ENCODE measurements at regions not wholly inside any gene's neighbourhood (a gene's known extent, or its start where the extent isn't known, plus 50 kb on each side); places are given as distances from the start of the nearest gene placed in this dataset.

DNA sequence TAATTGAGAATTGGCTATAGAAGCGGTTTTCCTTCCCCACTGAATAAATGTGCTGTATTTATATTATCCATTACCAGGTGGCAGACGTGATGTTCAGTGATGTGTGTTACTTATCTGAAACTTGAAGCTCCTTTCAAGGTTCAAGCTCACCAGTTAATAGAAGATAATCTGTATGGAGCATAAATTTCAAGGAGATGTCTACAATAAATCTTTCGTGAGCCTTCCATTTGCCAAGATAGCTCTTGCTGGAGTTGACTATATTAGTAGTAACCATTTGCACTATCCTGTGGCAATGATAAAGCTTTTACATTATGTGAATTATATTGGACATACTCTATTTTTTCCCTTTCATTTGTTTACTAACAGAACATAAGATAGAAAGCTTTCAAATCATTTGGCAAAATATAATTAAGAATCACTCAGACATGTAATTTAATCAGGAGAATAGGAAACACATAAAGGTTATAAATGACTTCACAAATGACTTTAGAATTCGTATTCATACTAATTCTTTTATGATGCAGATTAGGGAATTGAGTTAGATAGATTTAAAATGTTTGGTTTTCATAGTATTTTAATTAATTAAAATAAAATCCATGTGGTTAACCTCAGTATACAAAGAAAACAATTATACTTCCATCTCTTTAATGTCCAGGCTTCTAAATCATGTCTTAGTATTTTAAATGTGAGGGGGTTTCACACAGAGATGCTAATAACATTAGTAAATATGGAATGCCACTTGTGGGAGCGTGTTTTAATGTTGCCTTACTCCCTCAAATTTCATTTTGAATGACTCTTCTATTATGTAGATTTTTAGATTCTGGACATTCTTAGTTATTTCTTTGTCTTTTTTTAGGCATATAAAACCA is 664.4 kb upstream of the CDH8 start:
- DNase-seq (ENCODE audit: low read depth) = no peak

DNA sequence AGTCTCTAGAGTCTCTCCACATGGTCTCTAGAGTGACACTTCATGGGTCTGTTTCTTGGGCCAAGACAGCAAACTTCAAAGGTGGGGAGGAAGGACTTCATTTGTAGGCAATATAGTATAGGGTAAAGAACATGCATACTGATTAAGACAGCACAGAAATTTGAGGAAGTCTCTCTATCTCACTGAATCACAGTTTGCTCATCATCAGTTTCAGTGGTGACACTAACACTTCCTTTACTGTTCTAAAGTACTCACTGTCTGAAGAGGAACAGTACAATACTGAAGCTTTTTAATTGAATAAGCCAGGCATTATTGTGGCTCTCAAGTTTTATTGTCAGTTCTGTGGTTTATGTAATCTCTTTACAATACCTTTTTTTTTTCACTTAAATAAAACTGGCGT is 656.4 kb upstream of the CDH8 start:
- no peak for DNase-seq (ENCODE audit: low read depth)

DNA sequence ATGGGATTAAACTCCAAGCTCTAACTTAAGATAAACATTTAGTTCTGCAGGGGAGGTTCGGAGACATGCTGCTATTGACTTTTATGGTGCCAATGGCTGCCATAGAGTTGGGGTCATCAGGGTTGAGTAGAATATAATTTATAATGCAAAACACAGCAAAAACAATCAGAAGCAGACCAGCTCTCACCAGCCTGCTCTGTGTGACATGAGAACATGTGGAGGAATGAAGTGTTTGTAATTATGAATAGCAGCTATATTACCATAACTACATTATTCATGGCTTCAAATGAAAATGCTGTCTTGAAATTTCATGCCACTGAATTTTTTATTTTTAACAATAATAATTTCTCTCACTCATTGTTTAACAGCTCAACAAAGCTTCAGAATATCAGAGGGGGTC is 645.6 kb upstream of the CDH8 start:
- DNase-seq (ENCODE audit: low read depth) = no peak

DNA sequence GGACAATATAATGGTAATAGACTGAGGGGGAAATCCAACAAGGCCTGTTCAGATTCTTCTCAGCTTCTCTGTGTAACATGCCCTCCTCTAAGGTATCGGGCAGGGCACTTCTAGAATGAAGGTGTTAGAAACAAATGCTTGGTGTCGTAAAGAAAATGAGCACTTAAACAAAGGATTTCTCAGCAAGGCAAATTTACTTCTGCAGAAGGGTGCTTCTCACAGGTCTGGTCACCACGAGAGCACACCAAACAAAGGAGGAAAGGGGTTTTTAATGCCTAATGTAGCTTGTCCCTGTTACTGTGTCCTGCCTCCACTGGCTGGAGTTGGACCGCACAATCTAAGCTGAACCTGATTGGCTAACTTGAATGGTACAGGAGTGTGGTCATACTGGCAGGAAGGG is 642.6 kb upstream of the CDH8 start:
- DNase-seq (ENCODE audit: low read depth) = no peak

DNA sequence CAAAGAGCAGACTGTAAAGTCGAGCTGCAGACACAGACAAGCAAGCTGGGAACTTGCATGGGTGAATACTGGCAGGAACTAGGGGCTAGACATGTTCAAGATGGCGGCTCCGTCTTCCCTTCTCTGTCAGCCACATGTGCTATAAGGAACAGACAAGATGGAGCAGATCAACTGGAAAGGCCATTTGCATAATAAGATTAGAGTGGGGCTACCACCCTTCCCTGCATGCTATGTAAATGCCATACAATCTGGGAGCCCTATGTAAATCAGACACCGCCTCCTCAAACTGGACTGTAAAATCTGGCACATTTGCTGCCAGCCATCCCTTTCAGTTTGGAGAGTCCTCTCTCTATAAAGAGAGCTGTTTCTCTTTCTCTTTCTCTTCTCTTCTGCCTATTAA is 640.1 kb upstream of the CDH8 start:
- DNase-seq (ENCODE audit: low read depth) = no peak

DNA sequence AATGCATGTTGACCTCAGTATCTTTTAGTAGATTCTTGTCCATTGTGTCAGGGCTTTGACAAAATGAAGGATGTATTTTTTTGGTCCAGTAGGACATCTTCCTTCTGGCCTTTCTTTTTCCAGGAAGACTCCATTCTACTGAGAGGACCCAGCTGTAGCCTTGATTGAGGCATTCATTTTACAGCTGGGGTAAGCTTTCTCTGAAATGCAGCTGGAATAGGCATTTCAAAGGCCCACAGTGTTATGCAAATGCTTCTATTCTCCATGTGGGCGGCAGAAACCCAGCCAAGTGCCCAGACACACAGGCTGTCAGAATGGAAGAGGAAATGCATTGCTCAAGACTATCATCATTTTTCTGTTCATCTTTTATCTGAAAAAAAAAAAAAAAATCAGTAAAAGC is 629.0 kb upstream of the CDH8 start:
- DNase-seq (ENCODE audit: low read depth) = no peak

DNA sequence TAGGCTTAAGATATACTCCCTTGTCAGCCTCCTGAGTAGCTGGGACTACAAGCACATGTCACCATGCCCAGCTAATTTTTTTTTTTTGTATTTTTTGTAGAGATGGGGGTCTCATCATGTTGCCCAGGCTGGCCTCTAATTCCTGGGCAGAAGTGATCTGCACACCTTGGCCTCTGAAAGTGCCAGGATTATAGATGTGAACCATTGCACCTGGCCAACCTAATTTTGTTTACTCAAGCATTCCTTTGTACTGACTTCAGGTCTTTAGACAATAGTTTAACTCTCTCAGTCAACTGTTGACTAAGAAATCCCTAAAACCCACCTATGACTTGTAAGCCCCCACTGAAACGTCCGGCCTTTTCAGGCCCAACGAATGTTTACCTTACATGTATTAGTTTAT is 628.3 kb upstream of the CDH8 start:
- no peak for DNase-seq (ENCODE audit: low read depth)

DNA sequence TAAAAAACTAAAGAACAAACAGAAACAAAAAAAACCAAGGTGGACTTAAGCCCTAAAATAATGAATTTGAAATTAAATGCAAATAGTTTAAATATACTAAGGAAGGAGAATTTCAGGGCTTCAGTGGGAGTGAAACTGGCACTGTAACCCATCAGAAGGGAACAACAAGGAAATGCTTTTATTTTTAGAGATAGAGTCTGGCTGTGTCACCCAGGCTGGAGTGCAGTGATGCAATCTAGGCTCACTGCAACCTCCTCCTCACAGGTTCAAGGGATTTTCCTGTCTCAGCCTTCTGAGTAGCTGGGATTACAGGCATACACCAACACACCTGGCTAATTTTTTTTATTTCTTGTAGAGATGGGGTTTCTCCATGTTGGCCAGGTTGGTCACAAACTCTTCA is 625.2 kb upstream of the CDH8 start:
- no peak for DNase-seq (ENCODE audit: low read depth)

DNA sequence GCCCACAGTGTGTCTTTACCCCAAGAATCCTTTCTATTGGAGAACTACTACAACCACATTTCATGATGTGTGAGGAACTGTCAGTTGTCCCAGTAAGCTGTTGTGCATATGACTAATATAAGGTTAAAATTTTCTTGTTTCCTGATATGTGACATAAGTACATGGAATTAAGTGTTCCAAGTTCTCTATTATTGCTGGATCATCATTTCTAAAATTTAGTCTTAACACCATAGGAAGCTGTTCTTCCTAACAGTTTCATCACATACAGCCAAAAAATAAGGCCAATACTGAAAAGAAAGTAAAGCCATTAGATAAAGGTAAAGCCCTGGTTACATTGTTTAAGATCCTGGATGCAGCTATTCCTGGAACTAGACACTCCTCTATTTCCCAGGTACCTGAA is 620.9 kb upstream of the CDH8 start:
- DNase-seq (ENCODE audit: low read depth) = no peak

DNA sequence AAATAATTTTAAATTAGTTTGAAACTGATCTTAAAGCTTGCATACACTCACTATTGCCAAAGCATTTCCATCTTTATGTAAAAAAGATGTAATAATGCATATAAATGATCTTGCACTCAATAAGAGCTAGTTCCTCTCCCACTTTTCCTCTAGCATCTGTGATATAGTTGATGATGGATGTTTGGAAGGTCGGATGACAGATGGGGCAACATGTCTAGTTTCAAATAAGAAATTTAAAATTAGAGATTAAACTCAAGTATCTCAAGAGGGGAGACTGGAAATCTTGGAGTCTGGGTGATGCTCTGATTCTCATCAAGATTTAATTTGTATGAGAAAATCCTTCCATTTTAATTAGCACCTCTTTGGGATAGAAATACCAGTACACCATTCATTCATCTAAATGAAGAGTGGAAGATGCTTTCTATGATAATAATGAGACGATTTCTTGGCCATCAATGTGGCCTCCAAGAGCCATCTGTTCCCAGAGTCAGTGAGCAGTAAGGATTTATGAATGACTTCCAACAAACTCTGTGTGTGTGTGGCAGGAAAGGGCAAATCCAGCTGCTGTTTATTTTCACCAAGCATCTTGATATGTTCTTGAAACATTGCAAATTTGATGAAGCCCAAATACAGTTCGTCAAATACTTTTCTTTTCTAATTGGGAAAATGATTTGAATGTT is 616.3 kb upstream of the CDH8 start:
- no peak for DNase-seq (ENCODE audit: low read depth)

DNA sequence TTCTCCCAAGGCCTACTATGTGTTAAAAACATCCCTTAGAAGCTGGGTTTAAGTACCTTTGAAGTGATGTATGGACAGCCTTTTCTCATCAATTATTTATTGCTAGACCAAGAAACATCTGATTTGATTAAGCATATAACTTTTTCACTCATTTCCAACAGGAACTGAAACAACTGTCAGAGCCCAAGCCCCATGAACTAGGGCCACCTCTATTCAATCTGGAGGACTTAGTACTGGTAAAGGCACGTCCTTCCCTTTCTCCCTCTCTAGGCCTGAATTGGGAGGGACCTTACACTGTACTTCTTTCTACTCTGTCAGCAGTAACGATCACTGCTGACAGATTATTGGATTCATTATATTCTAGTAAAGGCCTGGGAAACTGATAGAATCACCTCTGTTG is 612.0 kb upstream of the CDH8 start:
- no peak for DNase-seq (ENCODE audit: low read depth)

DNA sequence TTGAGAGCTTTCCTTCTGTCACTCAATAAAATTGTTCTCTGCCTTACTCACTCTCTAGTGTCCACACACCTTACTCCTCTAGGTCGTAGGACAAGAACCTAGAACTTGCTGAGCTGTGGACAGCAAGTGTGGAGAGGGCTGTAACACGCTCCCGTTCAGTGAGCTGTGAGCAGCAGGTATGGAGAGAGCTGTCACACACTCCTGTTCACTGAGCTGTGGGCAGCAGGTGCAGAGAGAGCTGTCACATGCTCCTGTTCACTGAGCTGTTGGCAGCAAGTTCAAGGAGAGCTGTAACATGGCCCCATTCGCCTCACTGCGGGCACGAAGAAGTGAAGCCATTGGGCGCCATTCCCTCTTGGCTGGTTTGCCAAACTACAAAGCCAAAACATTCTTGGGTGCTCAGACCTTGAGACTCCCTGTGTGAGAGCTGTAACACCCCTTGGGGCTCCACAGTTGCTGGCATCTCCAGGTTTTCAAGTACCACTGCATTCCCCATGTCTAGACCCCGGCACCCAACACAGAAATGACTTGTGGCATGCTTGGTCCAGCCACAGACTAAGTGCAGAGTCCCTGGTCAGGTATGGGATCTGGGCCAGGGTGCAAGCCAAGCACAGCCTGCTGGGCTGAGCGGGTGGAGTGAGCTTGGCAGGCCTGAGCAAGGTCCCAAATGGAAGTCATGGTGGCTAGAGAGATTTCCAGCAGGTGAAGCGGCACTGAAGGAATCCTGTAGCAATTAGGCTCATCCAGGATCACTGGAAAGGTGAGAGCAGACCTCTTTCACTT is 608.0 kb upstream of the CDH8 start:
- no peak for DNase-seq (ENCODE audit: low read depth)

DNA sequence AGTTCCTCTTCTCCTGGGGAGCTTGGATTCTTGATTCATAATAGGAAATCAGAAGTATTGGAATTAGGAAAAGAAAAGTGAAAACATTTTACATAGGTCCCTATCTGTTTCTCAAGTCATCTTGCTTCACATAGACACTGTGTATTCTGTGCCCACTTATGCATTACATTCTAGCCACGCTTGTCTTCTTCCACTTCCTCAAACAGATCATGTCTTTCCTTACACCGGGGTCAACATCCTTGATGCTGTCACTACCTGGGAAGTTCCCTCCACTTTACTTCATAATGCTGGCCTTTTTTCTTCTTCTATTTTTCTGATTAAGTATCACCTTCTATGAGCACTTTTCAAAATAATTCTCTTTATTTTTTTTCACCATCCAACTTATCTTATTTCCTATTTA is 606.4 kb upstream of the CDH8 start:
- no peak for DNase-seq (ENCODE audit: low read depth)

DNA sequence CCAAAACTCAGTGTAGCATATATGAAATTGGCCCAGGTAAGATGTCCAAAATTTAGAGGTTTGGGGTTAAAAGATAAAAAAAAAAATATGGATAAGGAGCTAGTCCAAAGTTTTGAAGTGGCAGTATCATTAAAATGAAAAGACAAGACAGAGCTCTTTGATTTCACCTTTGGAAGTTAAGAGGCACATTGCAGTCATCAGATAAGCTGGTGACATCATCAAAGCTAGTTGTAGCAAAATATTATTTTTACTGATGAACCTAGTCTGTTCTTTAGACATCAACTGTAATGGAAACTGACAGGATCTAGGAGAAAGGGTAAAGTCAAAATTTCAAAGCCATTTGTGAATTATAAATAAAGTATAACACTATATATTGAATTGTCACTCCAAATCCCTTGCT is 603.7 kb upstream of the CDH8 start:
- no peak for DNase-seq (ENCODE audit: low read depth)

DNA sequence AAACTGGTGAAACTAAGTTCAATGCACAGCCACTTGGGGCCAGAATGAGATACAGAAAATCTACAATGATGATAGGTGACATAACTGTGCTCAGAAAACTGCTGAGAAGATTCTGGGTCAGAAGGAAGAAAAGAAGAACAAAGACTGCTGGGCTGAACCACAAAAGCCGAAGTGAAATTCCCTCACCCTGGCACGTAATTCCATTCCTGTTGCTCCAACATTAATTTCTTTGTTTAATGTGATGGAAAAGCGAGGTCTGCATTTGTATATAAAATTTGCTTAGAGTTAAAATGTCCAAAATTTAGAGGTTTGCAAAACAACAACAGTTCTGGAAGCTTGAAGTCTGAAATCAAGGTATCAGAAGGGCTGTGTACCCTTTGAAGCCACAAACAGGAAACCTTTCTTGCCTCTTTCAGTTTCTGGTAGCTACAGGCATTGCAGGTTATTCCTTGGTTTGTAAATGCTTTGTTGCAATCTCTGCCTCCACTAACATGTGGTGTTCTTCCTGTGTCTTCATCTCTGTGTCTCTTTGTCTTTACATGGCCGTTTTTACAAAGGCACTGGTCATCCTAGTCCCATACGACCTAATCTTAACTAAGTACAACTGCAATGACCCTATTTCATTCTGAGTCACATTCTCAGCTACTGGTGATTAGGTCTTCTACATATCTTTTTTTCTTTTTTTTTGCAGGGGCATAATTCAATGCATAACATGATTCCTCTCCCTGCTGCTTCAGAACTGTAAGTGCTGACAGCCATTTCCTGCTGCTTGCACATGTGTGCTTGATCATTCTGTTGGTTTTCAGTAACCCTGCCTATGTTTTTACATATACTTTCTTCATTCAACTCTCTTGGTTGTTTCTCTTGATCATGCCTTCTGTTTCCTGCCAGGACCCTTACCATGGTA is 603.0 kb upstream of the CDH8 start:
- no peak for DNase-seq (ENCODE audit: low read depth)

DNA sequence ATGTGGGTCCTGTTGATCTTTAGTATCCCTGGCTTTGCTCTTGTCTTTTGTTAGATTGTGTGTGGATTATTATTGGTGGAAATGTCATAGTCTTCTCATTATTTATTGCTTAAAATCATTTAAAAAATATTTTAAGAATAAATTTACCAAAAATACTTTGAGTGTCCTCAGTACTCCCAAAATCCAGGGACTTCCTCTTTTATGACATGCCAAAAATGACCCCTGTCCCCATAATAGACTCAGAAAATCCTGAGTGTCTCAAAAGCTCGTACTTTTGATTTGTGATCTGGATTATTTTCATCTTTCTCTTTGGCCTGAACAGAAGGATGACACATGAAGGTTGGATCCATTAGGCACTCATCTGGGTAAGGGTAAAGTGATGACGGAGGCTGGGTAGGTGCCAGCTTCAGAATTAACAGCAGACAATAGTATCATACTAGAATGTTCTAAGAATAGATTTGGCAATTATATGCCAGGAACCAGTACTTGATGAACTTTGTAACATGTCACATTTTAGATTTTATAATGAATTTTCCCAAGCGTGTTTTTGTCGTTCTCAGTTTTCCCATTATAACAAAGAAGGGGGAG is 602.2 kb upstream of the CDH8 start:
- no peak for DNase-seq (ENCODE audit: low read depth)

DNA sequence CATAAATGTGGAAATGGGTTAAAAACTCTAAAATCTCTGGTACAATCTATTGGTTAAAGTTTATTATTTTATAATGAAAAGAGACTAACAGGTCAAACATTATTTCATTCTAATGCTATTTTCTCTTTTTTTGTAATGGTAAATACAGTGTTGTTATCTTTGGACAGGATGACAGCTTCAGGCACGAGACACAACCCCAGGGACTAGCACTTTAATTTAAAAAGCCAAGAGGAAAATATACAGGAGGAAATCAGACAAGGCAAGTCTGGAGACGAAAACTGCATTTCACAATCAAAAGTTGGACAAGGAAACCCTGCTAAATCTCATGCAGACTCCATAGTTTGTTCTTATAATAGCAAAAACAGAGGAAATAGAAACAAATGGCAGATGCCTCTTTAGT is 589.1 kb upstream of the CDH8 start:
- no peak for DNase-seq (ENCODE audit: low read depth)

DNA sequence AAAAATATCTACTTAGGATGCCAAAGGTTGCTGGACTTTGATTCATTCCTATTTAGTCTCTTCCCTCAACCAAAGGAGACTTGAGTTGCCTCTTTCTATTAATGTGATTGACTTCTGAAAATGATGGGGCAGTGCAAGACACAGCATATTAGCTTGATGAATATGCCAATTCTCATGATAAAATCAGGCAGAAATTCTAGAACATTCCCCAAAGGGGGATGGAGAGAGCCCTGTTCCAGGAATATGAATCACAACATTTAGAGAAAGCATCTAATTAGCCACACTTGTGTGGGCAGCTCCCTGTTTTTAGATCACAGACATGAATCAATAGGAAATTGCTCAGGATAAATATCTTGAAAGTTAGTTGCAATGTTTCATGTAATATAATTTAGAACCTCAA is 584.0 kb upstream of the CDH8 start:
- no peak for DNase-seq (ENCODE audit: low read depth)

DNA sequence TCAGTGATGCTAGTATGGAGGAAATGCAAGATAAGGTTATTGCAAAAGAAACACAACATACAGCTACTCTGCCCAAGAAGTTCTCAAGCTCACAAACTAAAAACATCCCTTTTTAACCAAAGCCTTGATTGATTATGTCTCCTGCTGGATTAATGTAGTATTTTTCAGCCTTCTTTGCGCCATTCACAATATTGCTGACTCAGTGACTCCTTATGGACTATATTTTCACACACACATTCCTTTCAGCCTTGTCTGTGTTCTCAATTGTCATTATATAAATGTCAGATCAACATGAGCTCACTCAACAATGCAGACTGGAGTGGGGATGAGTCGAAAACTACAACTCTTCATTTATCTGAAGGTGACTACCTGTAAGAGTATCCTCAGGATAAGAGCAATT is 579.3 kb upstream of the CDH8 start:
- no peak for DNase-seq (ENCODE audit: low read depth)

DNA sequence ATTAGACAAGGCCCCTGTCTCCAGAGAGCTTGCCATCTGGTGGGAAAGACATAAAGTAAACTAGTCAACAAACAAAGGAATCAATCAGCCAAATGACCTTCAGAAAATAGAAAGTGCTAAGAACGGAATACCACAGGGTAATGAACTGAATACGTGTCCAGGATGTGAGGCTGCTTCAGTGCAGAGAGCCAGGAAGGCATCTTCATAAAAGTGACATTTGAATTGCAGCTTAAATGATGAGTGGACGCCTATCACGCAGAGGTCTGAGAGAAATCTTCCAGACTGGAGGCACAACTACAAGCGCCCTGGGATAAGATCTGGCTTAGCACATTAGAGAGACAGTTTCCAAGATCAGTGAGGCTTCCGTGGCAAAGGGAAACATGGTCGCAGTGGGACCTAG is 574.1 kb upstream of the CDH8 start:
- no peak for DNase-seq (ENCODE audit: low read depth)

DNA sequence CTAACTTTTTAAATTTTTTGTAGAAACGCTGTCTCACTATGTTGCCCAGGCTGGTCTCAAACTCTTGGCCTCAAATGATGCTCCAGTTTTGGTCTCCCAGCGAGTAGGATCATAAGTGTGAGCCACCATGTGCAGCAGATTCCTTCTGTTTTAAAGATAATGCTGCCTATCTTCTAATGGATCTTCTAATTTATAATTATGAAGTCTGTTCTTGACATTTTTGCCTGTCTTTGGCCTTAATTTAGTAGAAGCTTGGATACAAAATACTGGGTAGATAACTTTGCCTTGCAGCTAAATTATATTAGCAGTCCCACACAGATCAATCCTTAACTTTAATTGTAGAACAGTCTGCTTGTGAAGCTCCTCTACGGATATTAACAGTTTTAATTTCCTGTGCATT is 566.6 kb upstream of the CDH8 start:
- no peak for DNase-seq (ENCODE audit: low read depth)

Data from LHCN-M2 (cell line).